ENCODE measurements at regions not wholly inside any gene's neighbourhood (a gene's known extent, or its start where the extent isn't known, plus 50 kb on each side); places are given as distances from the start of the nearest gene placed in this dataset.

- BruUV-seq (replicated peaks), result no TSS peak
- no peak overlapping the region for H3K9ac ChIP-seq (replicated peaks; ENCODE audit: extremely low read depth, insufficient read depth, low read length)
- CTCF ChIA-PET, result no interaction called here
- no peaks in the 10 kb centered on the region for H3K9me1 ChIP-seq (replicated peaks; ENCODE audit: control insufficient read depth, extremely low read depth, insufficient read depth, low read length)
- FAIRE-seq (peak; percentile 72), DNase-seq (ENCODE audit: low read depth, low spot score) (peak; percentile 8)
- H3K36me3 ChIP-seq (ENCODE audit: control insufficient read depth in 2 of 2, extremely low read depth in 1 of 2, insufficient read depth in 2 of 2, low read length in 2 of 2), result no peaks in the 10 kb centered on the region
- no peak overlapping the region for H3K27ac ChIP-seq (ENCODE audit: insufficient read depth, low read depth, low read length)
- POLR2A ChIA-PET, result no interaction called here
- no peak overlapping the region for H2AFZ ChIP-seq (ENCODE audit: low read depth, low read length)
- no peaks in the 10 kb centered on the region for H4K20me1 ChIP-seq (replicated peaks; ENCODE audit: control insufficient read depth, extremely low read depth, insufficient read depth, low read length)
- intact Hi-C loops (cut with micrococcal nuclease) (no loop called here), dilution Hi-C loops (cut with MboI; ENCODE audit: extremely low pct_ligation_motif_present, low sequenced_read_pairs) (no loop called here)
- H3K4me1 ChIP-seq (ENCODE audit: control insufficient read depth, extremely low read depth, insufficient read depth, low read length), result no peaks in the 10 kb centered on the region
- peaks cover 5 to 9% of the 10 kb centered on the region in 2 experiments for H3K27me3 ChIP-seq (ENCODE audit: control insufficient read depth in 2 of 2, insufficient read depth in 2 of 2, low read length in 2 of 2)
- TF ChIP-seq POLR2A (IDR thresholded peaks at IDR 0.05; ENCODE audit: low read depth, low read length) (no peak), POLR2AphosphoS5 (IDR thresholded peaks at IDR 0.05; ENCODE audit: insufficient read depth, low read depth, low read length) (no peak), CTCF (IDR thresholded peaks at IDR 0.05; ENCODE audit: extremely low read depth in 1 of 2, insufficient read depth in 1 of 2, low read depth in 1 of 2, low read length in 2 of 2) (no peak)
- H3K9me3 ChIP-seq (replicated peaks; ENCODE audit: control insufficient read depth, insufficient read depth, low read length), result no peaks in the 10 kb centered on the region
- H3K79me2 ChIP-seq (ENCODE audit: control insufficient read depth, insufficient read depth, low read length), result no peaks in the 10 kb centered on the region
- H3K4me2 ChIP-seq (ENCODE audit: insufficient read depth, low read length), result no peak overlapping the region
- no peak overlapping the region for H3K4me3 ChIP-seq (replicated peaks in 1 of 3; ENCODE audit: insufficient read depth in 1 of 3, low read depth in 1 of 3, low read length in 3 of 3)
Measured at GRCh38 chr13:24038405-24038804, 122.1 kb upstream of the SPATA13 start.

- Histone ChIP-seq H4K20me1 (replicated peaks; ENCODE audit: control insufficient read depth, extremely low read depth, insufficient read depth, low read length) (no peaks in the 10 kb centered on the region), H3K36me3 (ENCODE audit: control insufficient read depth in 2 of 2, extremely low read depth in 1 of 2, insufficient read depth in 2 of 2, low read length in 2 of 2) (no peaks in the 10 kb centered on the region), H3K27me3 (ENCODE audit: control insufficient read depth in 2 of 2, insufficient read depth in 2 of 2, low read length in 2 of 2) (peaks cover 1 to 5% of the 10 kb centered on the region in 2 experiments), H3K4me2 (ENCODE audit: insufficient read depth, low read length) (no peak overlapping the region), H3K9me3 (replicated peaks; ENCODE audit: control insufficient read depth, insufficient read depth, low read length) (no peaks in the 10 kb centered on the region), H3K79me2 (ENCODE audit: control insufficient read depth, insufficient read depth, low read length) (no peaks in the 10 kb centered on the region), H3K27ac (ENCODE audit: insufficient read depth, low read depth, low read length) (no peak overlapping the region), H3K4me3 (replicated peaks in 1 of 3; ENCODE audit: insufficient read depth in 1 of 3, low read depth in 1 of 3, low read length in 3 of 3) (no peak overlapping the region), H3K9ac (replicated peaks; ENCODE audit: extremely low read depth, insufficient read depth, low read length) (no peak overlapping the region), H3K4me1 (ENCODE audit: control insufficient read depth, extremely low read depth, insufficient read depth, low read length) (no peaks in the 10 kb centered on the region), H2AFZ (ENCODE audit: low read depth, low read length) (no peak overlapping the region), H3K9me1 (replicated peaks; ENCODE audit: control insufficient read depth, extremely low read depth, insufficient read depth, low read length) (no peaks in the 10 kb centered on the region)
- TF ChIP-seq JUN (IDR thresholded peaks at IDR 0.05; ENCODE audit: borderline replicate concordance, insufficient read depth, insufficient read length, low read depth) (no peak), GATA2 (IDR thresholded peaks at IDR 0.05; ENCODE audit: insufficient read depth, insufficient read length, low read depth, low read length) (no peak), POLR2AphosphoS5 (IDR thresholded peaks at IDR 0.05; ENCODE audit: insufficient read depth, low read depth, low read length) (no peak), EZH2 (IDR thresholded peaks at IDR 0.05; ENCODE audit: borderline replicate concordance, low read depth, low read length, severe bottlenecking) (no peak), MYC (IDR thresholded peaks at IDR 0.05; ENCODE audit: low read depth, low read length) (no peak), MAX (IDR thresholded peaks at IDR 0.05; ENCODE audit: insufficient read depth, insufficient read length) (no peak), POLR2A (IDR thresholded peaks at IDR 0.05; ENCODE audit: low read depth, low read length) (no peak), CTCF (IDR thresholded peaks at IDR 0.05; ENCODE audit: extremely low read depth in 1 of 2, insufficient read depth in 1 of 2, low read depth in 1 of 2, low read length in 2 of 2) (no peak), FOS (IDR thresholded peaks at IDR 0.05; ENCODE audit: borderline replicate concordance, insufficient read depth, low read length) (no peak)
- no peak for DNase-seq (ENCODE audit: low read depth, low spot score)
- intact Hi-C loops (cut with micrococcal nuclease), result no loop called here
- POLR2A ChIA-PET, result no interaction called here
- no TSS peak for BruUV-seq (replicated peaks)
- FAIRE-seq, result no peak
- dilution Hi-C loops (cut with MboI; ENCODE audit: extremely low pct_ligation_motif_present, low sequenced_read_pairs), result no loop called here
- CTCF ChIA-PET, result interaction anchor here (1.1 kb wide), 1 partner anchor 190 kb away, joined by 3 read pairs; no protein-coding TSS in a partner anchor
Measured at GRCh38 chr13:24038841-24039330, 121.6 kb upstream of the SPATA13 start.

Measured in endothelial cell of umbilical vein (primary cell).